Loucy (cell line): ENCODE measurements at regions not wholly inside any gene's neighbourhood (a gene's known extent, or its start where the extent isn't known, plus 50 kb on each side); places are given as distances from the start of the nearest gene placed in this dataset.

Experiments
- H2AFZ ChIP-seq: fragments of 200-600 bp; sonication (generic); 2 replicates; pipeline ENCODE4 v1.6.0; 2016; ENCODE audit warnings: antibody characterized with exemption, mild to moderate bottlenecking, low read length, moderate library complexity
- H3F3A ChIP-seq: fragments of 200-600 bp; 2 replicates; pipeline ENCODE4 v1.6.0; 2016; ENCODE audit warnings: antibody characterized with exemption, low read depth, mild to moderate bottlenecking
- H3K27me3 ChIP-seq: fragments of 200-600 bp; sonication (generic); 2 replicates; pipeline ENCODE4 v1.6.1; 2014; ENCODE audit warnings: low read length, mild to moderate bottlenecking; ENCODE audit not compliant: insufficient read depth, poor library complexity, severe bottlenecking
- H3K36me3 ChIP-seq: fragments of 200-600 bp; sonication (generic); 2 replicates; pipeline ENCODE4 v1.6.1; 2016; ENCODE audit warnings: low read length; ENCODE audit not compliant: insufficient read depth
- H3K4me1 ChIP-seq: fragments of 200-600 bp; sonication (generic); 2 replicates; pipeline ENCODE4 v1.5.1; 2014; ENCODE audit warnings: low read length, mild to moderate bottlenecking; ENCODE audit not compliant: insufficient read depth, poor library complexity, severe bottlenecking
- H3K4me2 ChIP-seq: fragments of 200-600 bp; sonication (generic); 2 replicates; pipeline ENCODE4 v1.6.0; 2014; ENCODE audit warnings: antibody characterized with exemption, low read length, low read depth, mild to moderate bottlenecking; ENCODE audit not compliant: poor library complexity, severe bottlenecking
- H3K4me3 ChIP-seq: fragments of 200-600 bp; sonication (generic); 2 replicates; pipeline ENCODE4 v1.5.1; 2014; ENCODE audit warnings: low read length, mild to moderate bottlenecking, mixed read lengths; ENCODE audit not compliant: poor library complexity, severe bottlenecking
- H3K79me2 ChIP-seq: fragments of 200-600 bp; sonication (generic); 2 replicates; pipeline ENCODE4 v1.6.1; 2014; ENCODE audit warnings: low read length; ENCODE audit not compliant: insufficient read depth
- H3K9ac ChIP-seq: fragments of 200-600 bp; sonication (generic); 2 replicates; pipeline ENCODE4 v1.6.0; 2014; ENCODE audit warnings: mild to moderate bottlenecking, low read depth, low read length, moderate library complexity; ENCODE audit not compliant: poor library complexity, severe bottlenecking
- H3K9me2 ChIP-seq: fragments of 200-600 bp; sonication (generic); replicated peaks from 2 replicates; pipeline ENCODE4 v1.6.1; 2016; ENCODE audit warnings: low read depth, low read length, mixed read lengths
- H3K9me3 ChIP-seq: fragments of 200-600 bp; sonication (generic); 2 replicates; pipeline ENCODE4 v1.6.1; 2014; ENCODE audit warnings: mild to moderate bottlenecking, antibody characterized with exemption, low read length, low read depth; ENCODE audit not compliant: insufficient read depth
- H4K20me1 ChIP-seq: fragments of 200-600 bp; sonication (generic); 2 replicates; pipeline ENCODE4 v1.6.0; 2014; ENCODE audit warnings: antibody characterized with exemption, low read length, mild to moderate bottlenecking; ENCODE audit not compliant: insufficient read depth, poor library complexity, severe bottlenecking
- CTCF ChIP-seq: fragments of 200-600 bp; sonication (generic); conservative IDR thresholded peaks from 2 replicates; pipeline ENCODE4 v1.5.1; 2014; ENCODE audit warnings: mild to moderate bottlenecking, antibody characterized with exemption, low read length
- EZH2phosphoT487 ChIP-seq: fragments of 200-600 bp; IDR thresholded peaks from 2 replicates; pipeline ENCODE4 v1.6.1; 2018; ENCODE audit warnings: antibody characterized with exemption, mild to moderate bottlenecking, moderate library complexity, borderline replicate concordance

GRCh38 chr1:187773168-187773567, 944.4 kb downstream of the PLA2G4A start:
- Histone ChIP-seq H4K20me1 (no peaks in the 10 kb centered on the region), H3K27me3 (no peaks in the 10 kb centered on the region), H3K4me3 (no peak overlapping the region), H3K4me1 (no peaks in the 10 kb centered on the region), H3K9ac (no peak overlapping the region), H3K4me2 (no peak overlapping the region), H3K9me3 (no peaks in the 10 kb centered on the region), H3K9me2 (no peaks in the 10 kb centered on the region), H3K79me2 (no peaks in the 10 kb centered on the region), H2AFZ (no peak overlapping the region), H3K36me3 (no peaks in the 10 kb centered on the region), H3F3A (no peaks in the 10 kb centered on the region)
- TF ChIP-seq CTCF (no peak), EZH2phosphoT487 (no peak)

GRCh38 chr1:187787736-187788135, 959.0 kb downstream of the PLA2G4A start:
- Histone ChIP-seq H3K9me3 (no peaks in the 10 kb centered on the region), H3K9me2 (no peaks in the 10 kb centered on the region), H3K4me2 (no peak overlapping the region), H3F3A (no peaks in the 10 kb centered on the region), H3K4me1 (no peaks in the 10 kb centered on the region), H2AFZ (no peak overlapping the region), H4K20me1 (no peaks in the 10 kb centered on the region), H3K36me3 (no peaks in the 10 kb centered on the region), H3K27me3 (no peaks in the 10 kb centered on the region), H3K9ac (no peak overlapping the region), H3K4me3 (no peak overlapping the region), H3K79me2 (no peaks in the 10 kb centered on the region)
- TF ChIP-seq CTCF (no peak), EZH2phosphoT487 (no peak)

DNA sequence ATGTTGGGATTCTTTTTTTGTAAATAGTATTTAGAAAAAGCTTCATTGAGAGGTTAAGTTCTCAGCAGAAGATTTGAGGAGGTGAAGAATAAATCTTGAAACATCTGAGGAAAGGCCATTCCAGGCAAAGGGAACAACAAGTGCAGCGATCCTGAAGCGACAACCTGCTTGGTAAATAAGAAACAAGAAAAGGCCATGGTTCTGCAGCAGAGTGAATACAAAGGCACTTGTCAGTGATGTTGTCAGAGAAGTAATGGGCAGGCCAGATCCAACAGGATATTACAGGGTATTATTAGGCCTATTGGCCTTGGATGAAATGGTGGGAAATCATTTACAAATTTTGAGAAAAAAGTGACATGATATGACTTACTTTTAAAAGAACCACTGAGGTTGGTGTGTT, 960.0 kb downstream of the PLA2G4A start:
- Histone ChIP-seq H2AFZ (no peak overlapping the region), H3K9ac (no peak overlapping the region), H3K9me3 (no peaks in the 10 kb centered on the region), H3K4me1 (no peaks in the 10 kb centered on the region), H3K4me2 (no peak overlapping the region), H4K20me1 (no peaks in the 10 kb centered on the region), H3F3A (no peaks in the 10 kb centered on the region), H3K9me2 (no peaks in the 10 kb centered on the region), H3K79me2 (no peaks in the 10 kb centered on the region), H3K4me3 (no peak overlapping the region), H3K36me3 (no peaks in the 10 kb centered on the region), H3K27me3 (no peaks in the 10 kb centered on the region)
- TF ChIP-seq EZH2phosphoT487, result no peak
- TF ChIP-seq CTCF, result no peak
